ENCODE measurements at regions not wholly inside any gene's neighbourhood (a gene's known extent, or its start where the extent isn't known, plus 50 kb on each side); places are given as distances from the start of the nearest gene placed in this dataset.

GRCh38 chr6:139777202-139777970, 402.9 kb upstream of the CITED2 start (continued):
- TF ChIP-seq ARNT (IDR thresholded peaks at IDR 0.05): 0 out of 4 replicates have a peak, but pooled peaks of 1 of the 2 experiments have one; percentile 53
- no peak for TF ChIP-seq DDX20 (tag; IDR thresholded peaks at IDR 0.05; ENCODE audit: low read depth)
- TF ChIP-seq NR2C2 (CRISPR knock-in tag; IDR thresholded peaks at IDR 0.05): no peak
- TF ChIP-seq NR2C2 (tag; IDR thresholded peaks at IDR 0.05): peak; percentile 28; the same call in 1 of the 2 replicates
- peak; percentile 22; the same call in 1 of the 2 replicates for TF ChIP-seq HDAC2 (IDR thresholded peaks at IDR 0.05)
- no peak for TF ChIP-seq HMGXB4 (CRISPR knock-in tag; IDR thresholded peaks at IDR 0.05)
- TF ChIP-seq ATF3 (IDR thresholded peaks at IDR 0.05): peak; percentile 74; the same call in 1 of the 2 replicates
- TF ChIP-seq ATF3 (CRISPR knock-in tag; conservative IDR thresholded peaks at IDR 0.05): no peak
- TF ChIP-seq MAZ (CRISPR knock-in tag; conservative IDR thresholded peaks at IDR 0.05 in 1 of 2, IDR thresholded peaks at IDR 0.05 in 1 of 2): 0 out of 4 replicates have a peak, but pooled peaks of 1 of the 2 experiments have one; percentile 20
- no peak for TF ChIP-seq PBX2 (CRISPR knock-in tag; IDR thresholded peaks at IDR 0.05; ENCODE audit: low read depth)
- peak; percentile 48 for TF ChIP-seq PBX2 (tag; conservative IDR thresholded peaks at IDR 0.05; ENCODE audit: low read depth)
- no peak for TF ChIP-seq COPS2 (conservative IDR thresholded peaks at IDR 0.05)
- TF ChIP-seq, protein P1, sequence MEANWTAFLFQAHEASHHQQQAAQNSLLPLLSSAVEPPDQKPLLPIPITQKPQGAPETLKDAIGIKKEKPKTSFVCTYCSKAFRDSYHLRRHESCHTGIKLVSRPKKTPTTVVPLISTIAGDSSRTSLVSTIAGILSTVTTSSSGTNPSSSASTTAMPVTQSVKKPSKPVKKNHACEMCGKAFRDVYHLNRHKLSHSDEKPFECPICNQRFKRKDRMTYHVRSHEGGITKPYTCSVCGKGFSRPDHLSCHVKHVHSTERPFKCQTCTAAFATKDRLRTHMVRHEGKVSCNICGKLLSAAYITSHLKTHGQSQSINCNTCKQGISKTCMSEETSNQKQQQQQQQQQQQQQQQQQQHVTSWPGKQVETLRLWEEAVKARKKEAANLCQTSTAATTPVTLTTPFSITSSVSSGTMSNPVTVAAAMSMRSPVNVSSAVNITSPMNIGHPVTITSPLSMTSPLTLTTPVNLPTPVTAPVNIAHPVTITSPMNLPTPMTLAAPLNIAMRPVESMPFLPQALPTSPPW (CRISPR knock-in tag; IDR thresholded peaks at IDR 0.05): peak; percentile 50
- peak; percentile 22 for TF ChIP-seq DACH1 (IDR thresholded peaks at IDR 0.05; ENCODE audit: partially characterized antibody)
- TF ChIP-seq SMARCC2 (IDR thresholded peaks at IDR 0.05; ENCODE audit: low read depth): no peak
- no peak for TF ChIP-seq NR2C1 (IDR thresholded peaks at IDR 0.05)
- TF ChIP-seq NR2C1 (tag; IDR thresholded peaks at IDR 0.05): peak; percentile 56; the same call in 1 of the 2 replicates
- no peak for TF ChIP-seq SIN3B (IDR thresholded peaks at IDR 0.05; ENCODE audit: low read depth)
- TF ChIP-seq JUN (IDR thresholded peaks at IDR 0.05; ENCODE audit: borderline replicate concordance, low read depth, low read length): 0 out of 2 replicates have a peak, but pooled peaks have one; percentile 37
- TF ChIP-seq JUN (CRISPR knock-in tag; IDR thresholded peaks at IDR 0.05; ENCODE audit: borderline replicate concordance): no peak
- TF ChIP-seq JUND (IDR thresholded peaks at IDR 0.05; ENCODE audit: borderline replicate concordance, low read depth, low read length): 0 out of 2 replicates have a peak, but pooled peaks have one; percentile 53
- no peak; the same call in 2 of the 3 replicates for TF ChIP-seq JUND (tag; IDR thresholded peaks at IDR 0.05; ENCODE audit: borderline replicate concordance, low read depth, low read length)

Data from K562 (cell line).